ENCODE measurements at regions not wholly inside any gene's neighbourhood (a gene's known extent, or its start where the extent isn't known, plus 50 kb on each side); places are given as distances from the start of the nearest gene placed in this dataset.

DNA sequence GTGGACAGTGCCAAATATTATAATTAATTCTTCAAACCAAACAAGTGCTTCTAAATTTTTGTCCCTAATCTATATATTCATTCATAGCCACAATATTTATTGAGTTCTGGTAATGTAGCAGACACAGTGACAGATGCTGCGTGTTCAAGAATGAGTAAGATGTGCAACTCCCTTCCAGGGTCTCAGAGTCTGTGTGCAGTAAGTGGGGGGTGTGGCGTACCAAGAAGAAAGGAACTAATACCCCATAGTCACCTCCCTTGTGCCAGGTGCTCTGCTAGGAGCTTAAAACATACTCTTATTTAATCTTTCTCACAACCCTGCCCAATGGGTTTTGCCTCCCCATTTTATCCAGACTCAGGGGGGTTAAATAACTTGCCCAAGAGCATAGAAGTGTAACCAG lies 358.7 kb downstream of the BARHL2 start:
- Histone ChIP-seq H3K27ac (ENCODE audit: extremely low read length, insufficient read depth, low read length) (no peak overlapping the region), H3K79me2 (ENCODE audit: insufficient read depth, low read length) (no peaks in the 10 kb centered on the region), H3K9me3 (ENCODE audit: low read length) (no peaks in the 10 kb centered on the region), H3K36me3 (replicated peaks in 1 of 2; ENCODE audit: control insufficient read depth in 1 of 2, insufficient read depth in 2 of 2, low read length in 2 of 2) (no peaks in the 10 kb centered on the region), H3K4me1 (ENCODE audit: insufficient read depth, low read length) (no peaks in the 10 kb centered on the region), H3K9ac (ENCODE audit: insufficient read depth, low read depth, low read length) (no peak overlapping the region), H3K27me3 (ENCODE audit: control insufficient read depth in 1 of 2, insufficient read depth in 2 of 2, low read length in 2 of 2) (no peaks in the 10 kb centered on the region), H3K4me3 (replicated peaks in 1 of 3; ENCODE audit: insufficient read depth in 1 of 3, low read depth in 2 of 3, low read length in 3 of 3) (no peak overlapping the region), H3K4me2 (ENCODE audit: low read depth, low read length) (no peak overlapping the region), H2AFZ (ENCODE audit: low read length) (no peak overlapping the region), H4K20me1 (ENCODE audit: insufficient read depth, low read length) (no peaks in the 10 kb centered on the region)
- ChIA-PET POLR2A (no interaction called here), CTCF (ENCODE audit: low intra/inter-chr PET ratio, low total read pairs) (no interaction called here)
- DNase-seq (ENCODE audit: low spot score) (no peak), FAIRE-seq (no peak), ATAC-seq (no peak)
- WGBS (ENCODE audit: low lambda C conversion rate) = 19% methylated on average over 2 of the region's 2 CpGs
- TF ChIP-seq KDM2A (CRISPR knock-in tag; IDR thresholded peaks at IDR 0.05; ENCODE audit: borderline replicate concordance, low read depth) = no peak
- no peak for TF ChIP-seq CBX1 (IDR thresholded peaks at IDR 0.05; ENCODE audit: low read depth)
- no peak for TF ChIP-seq ZNF441 (CRISPR knock-in tag; IDR thresholded peaks at IDR 0.05; ENCODE audit: borderline replicate concordance)
- no peak for TF ChIP-seq SAP130 (CRISPR knock-in tag; IDR thresholded peaks at IDR 0.05; ENCODE audit: low read depth)
- no peak for TF ChIP-seq ZNF331 (CRISPR knock-in tag; IDR thresholded peaks at IDR 0.05)
- no peak for TF ChIP-seq ZNF282 (IDR thresholded peaks at IDR 0.05; ENCODE audit: partially characterized antibody)
- TF ChIP-seq ZNF558 (CRISPR knock-in tag; IDR thresholded peaks at IDR 0.05; ENCODE audit: borderline replicate concordance) = no peak
- no peak for TF ChIP-seq MAFK (conservative IDR thresholded peaks at IDR 0.05 in 1 of 2, IDR thresholded peaks at IDR 0.05 in 1 of 2; ENCODE audit: low read length in 2 of 2)
- TF ChIP-seq RCOR2 (CRISPR knock-in tag; IDR thresholded peaks at IDR 0.05) = no peak
- TF ChIP-seq ZKSCAN5 (CRISPR knock-in tag; IDR thresholded peaks at IDR 0.05) = no peak
- TF ChIP-seq ZNF629 (CRISPR knock-in tag; conservative IDR thresholded peaks at IDR 0.05) = no peak
- TF ChIP-seq ZNF382 (CRISPR knock-in tag; IDR thresholded peaks at IDR 0.05; ENCODE audit: borderline replicate concordance) = no peak
- TF ChIP-seq ZNF460 (CRISPR knock-in tag; IDR thresholded peaks at IDR 0.05; ENCODE audit: borderline replicate concordance) = no peak
- no peak for TF ChIP-seq ZBTB1 (CRISPR knock-in tag; IDR thresholded peaks at IDR 0.05; ENCODE audit: borderline replicate concordance)
- no peak for TF ChIP-seq ZNF180 (CRISPR knock-in tag; IDR thresholded peaks at IDR 0.05; ENCODE audit: borderline replicate concordance, low read depth)
- TF ChIP-seq, protein P1, sequence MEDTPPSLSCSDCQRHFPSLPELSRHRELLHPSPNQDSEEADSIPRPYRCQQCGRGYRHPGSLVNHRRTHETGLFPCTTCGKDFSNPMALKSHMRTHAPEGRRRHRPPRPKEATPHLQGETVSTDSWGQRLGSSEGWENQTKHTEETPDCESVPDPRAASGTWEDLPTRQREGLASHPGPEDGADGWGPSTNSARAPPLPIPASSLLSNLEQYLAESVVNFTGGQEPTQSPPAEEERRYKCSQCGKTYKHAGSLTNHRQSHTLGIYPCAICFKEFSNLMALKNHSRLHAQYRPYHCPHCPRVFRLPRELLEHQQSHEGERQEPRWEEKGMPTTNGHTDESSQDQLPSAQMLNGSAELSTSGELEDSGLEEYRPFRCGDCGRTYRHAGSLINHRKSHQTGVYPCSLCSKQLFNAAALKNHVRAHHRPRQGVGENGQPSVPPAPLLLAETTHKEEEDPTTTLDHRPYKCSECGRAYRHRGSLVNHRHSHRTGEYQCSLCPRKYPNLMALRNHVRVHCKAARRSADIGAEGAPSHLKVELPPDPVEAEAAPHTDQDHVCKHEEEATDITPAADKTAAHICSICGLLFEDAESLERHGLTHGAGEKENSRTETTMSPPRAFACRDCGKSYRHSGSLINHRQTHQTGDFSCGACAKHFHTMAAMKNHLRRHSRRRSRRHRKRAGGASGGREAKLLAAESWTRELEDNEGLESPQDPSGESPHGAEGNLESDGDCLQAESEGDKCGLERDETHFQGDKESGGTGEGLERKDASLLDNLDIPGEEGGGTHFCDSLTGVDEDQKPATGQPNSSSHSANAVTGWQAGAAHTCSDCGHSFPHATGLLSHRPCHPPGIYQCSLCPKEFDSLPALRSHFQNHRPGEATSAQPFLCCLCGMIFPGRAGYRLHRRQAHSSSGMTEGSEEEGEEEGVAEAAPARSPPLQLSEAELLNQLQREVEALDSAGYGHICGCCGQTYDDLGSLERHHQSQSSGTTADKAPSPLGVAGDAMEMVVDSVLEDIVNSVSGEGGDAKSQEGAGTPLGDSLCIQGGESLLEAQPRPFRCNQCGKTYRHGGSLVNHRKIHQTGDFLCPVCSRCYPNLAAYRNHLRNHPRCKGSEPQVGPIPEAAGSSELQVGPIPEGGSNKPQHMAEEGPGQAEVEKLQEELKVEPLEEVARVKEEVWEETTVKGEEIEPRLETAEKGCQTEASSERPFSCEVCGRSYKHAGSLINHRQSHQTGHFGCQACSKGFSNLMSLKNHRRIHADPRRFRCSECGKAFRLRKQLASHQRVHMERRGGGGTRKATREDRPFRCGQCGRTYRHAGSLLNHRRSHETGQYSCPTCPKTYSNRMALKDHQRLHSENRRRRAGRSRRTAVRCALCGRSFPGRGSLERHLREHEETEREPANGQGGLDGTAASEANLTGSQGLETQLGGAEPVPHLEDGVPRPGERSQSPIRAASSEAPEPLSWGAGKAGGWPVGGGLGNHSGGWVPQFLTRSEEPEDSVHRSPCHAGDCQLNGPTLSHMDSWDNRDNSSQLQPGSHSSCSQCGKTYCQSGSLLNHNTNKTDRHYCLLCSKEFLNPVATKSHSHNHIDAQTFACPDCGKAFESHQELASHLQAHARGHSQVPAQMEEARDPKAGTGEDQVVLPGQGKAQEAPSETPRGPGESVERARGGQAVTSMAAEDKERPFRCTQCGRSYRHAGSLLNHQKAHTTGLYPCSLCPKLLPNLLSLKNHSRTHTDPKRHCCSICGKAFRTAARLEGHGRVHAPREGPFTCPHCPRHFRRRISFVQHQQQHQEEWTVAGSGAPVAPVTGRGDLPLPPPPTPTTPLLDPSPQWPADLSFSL (CRISPR knock-in tag; IDR thresholded peaks at IDR 0.05) = no peak
- no peak for TF ChIP-seq ZNF280D (CRISPR knock-in tag; IDR thresholded peaks at IDR 0.05)
- no peak for TF ChIP-seq ZNF350 (CRISPR knock-in tag; IDR thresholded peaks at IDR 0.05; ENCODE audit: borderline replicate concordance, low read depth)
- intact Hi-C loops (cut with micrococcal nuclease; ENCODE audit: unreplicated experiment) = no loop called here
- in situ Hi-C loops (cut with HindIII; ENCODE audit: extremely low pct_ligation_motif_present, low pct_unique_long_range_greater_than_20kb) = no loop called here
- BruUV-seq (replicated peaks) = no TSS peak

All from HepG2 (cell line).